Kidney epithelial cell (primary cell): ENCODE measurements at regions not wholly inside any gene's neighbourhood (a gene's known extent, or its start where the extent isn't known, plus 50 kb on each side); places are given as distances from the start of the nearest gene placed in this dataset.

Source experiments
- DNase-seq: peaks from one replicate; pipeline ENCODE4 v3.0.0-alpha.2; 2010; ENCODE audit warnings: low read depth
- H3K27me3 ChIP-seq: 2 replicates; pipeline ENCODE4 v1.6.0; 2011; ENCODE audit warnings: low read length; ENCODE audit not compliant: control insufficient read depth, insufficient read depth
- H3K36me3 ChIP-seq: 2 replicates; pipeline ENCODE4 v1.5.1; 2011; ENCODE audit warnings: low read length; ENCODE audit not compliant: control insufficient read depth, insufficient read depth
- H3K4me3 ChIP-seq: 2 replicates; pipeline ENCODE4 v1.5.1; 2011; ENCODE audit warnings: low read depth, mild to moderate bottlenecking, control low read depth, low read length
- TF ChIP-seq, protein P1 (sequence below): IDR thresholded peaks from 2 replicates; pipeline ENCODE4 v1.5.1; 2011; ENCODE audit warnings: mild to moderate bottlenecking, moderate library complexity, low read length, control low read depth, inconsistent platforms; ENCODE audit not compliant: insufficient read depth, poor library complexity, severe bottlenecking

GRCh38 chr18:60746491-60746890, 373.9 kb upstream of the MC4R start:
- DNase-seq, result no peak
- no peak overlapping the region for H3K4me3 ChIP-seq
- no peaks in the 10 kb centered on the region for H3K27me3 ChIP-seq
- TF ChIP-seq, protein P1, sequence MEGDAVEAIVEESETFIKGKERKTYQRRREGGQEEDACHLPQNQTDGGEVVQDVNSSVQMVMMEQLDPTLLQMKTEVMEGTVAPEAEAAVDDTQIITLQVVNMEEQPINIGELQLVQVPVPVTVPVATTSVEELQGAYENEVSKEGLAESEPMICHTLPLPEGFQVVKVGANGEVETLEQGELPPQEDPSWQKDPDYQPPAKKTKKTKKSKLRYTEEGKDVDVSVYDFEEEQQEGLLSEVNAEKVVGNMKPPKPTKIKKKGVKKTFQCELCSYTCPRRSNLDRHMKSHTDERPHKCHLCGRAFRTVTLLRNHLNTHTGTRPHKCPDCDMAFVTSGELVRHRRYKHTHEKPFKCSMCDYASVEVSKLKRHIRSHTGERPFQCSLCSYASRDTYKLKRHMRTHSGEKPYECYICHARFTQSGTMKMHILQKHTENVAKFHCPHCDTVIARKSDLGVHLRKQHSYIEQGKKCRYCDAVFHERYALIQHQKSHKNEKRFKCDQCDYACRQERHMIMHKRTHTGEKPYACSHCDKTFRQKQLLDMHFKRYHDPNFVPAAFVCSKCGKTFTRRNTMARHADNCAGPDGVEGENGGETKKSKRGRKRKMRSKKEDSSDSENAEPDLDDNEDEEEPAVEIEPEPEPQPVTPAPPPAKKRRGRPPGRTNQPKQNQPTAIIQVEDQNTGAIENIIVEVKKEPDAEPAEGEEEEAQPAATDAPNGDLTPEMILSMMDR, result no peak
- no peaks in the 10 kb centered on the region for H3K36me3 ChIP-seq

DNA sequence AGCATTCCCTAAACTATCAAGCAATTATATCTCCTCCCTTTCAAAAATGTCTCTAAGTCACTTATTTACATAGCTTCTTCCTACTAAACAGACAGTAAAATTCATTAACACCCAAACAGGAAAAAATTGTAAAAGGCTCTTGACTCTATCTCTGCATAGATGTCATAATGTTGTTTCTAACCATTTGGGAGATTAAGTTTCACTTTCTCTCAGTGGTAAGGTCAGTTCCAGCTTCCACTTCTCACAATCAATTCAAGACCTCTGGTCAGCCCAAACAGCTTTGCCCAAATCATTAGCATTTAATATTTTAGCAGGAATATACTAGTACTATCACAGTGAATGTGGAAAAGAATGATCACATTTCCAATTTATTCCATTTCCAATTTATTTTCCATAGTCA, 374.3 kb upstream of the MC4R start:
- Histone ChIP-seq H3K27me3 (no peaks in the 10 kb centered on the region), H3K4me3 (no peak overlapping the region), H3K36me3 (no peaks in the 10 kb centered on the region)
- TF ChIP-seq, protein P1, result no peak
- DNase-seq, result no peak

DNA sequence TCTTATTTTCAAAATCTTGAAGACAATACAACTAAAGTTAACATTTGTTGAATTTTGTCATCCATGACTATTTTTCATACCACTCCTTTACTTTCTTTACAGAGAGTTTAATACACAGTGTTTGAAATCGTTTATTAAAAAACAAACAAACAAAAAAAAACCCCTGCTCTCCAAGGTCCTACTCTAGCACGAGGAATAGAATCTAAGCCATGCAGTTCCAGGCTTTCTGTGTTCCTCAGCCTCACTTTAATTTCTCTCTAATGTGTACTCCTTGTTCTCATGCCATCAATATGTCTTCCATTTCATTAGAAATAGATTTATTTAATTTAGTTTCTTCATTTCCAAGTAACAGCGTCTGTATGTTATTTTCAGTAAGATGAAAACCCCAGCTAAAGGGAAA, 381.2 kb upstream of the MC4R start:
- Histone ChIP-seq H3K27me3 (no peaks in the 10 kb centered on the region), H3K36me3 (no peaks in the 10 kb centered on the region), H3K4me3 (no peak overlapping the region)
- TF ChIP-seq, protein P1, result no peak
- DNase-seq, result no peak

- H3K4me3 ChIP-seq, result no peak overlapping the region
- no peaks in the 10 kb centered on the region for H3K36me3 ChIP-seq
- no peak for DNase-seq
- TF ChIP-seq, protein P1, result no peak
- H3K27me3 ChIP-seq, result no peaks in the 10 kb centered on the region
These were observed 381.9 kb upstream of the MC4R start for GRCh38 chr18:60754413-60755009.

DNA sequence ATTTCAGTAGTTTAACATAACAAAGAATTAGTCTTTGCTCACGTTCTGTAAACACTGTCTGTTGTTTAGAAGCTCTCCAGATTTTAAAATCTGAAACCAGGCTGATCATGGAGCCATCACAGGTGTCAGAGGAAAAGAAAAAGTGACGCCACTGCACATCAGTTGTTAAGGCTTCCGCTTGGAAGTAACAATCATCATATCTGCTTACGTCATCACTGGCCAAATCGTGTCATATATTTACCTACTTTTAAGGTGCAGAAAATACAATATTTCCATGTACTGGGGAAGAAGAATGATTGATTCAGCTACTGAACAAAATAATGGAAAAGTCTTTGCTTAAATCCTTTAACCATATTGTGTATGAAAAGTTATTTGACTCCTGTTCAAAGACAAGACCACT, 382.6 kb upstream of the MC4R start:
- TF ChIP-seq, protein P1, result no peak

DNA sequence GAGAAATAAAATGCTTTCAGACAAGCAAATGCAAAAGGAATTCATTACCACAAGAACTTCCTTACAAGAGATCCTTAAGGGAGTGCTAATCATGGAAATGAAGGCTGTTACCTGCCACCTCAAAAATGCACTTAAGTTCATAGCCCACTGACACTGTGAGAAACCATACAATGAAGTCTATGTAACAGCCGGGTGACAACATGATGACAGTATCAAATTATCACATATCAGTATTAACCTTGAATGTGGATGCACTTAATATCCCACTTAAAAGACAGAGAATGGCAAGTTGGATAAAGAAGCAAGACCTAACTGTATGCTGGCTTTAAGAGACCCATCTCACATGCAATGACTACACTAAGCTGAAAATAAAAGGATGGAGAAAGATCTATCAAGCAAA, 403.4 kb upstream of the MC4R start:
- TF ChIP-seq, protein P1, result no peak
- DNase-seq, result no peak
- no peaks in the 10 kb centered on the region for H3K36me3 ChIP-seq
- H3K4me3 ChIP-seq, result no peak overlapping the region
- no peaks in the 10 kb centered on the region for H3K27me3 ChIP-seq

More for the DNA sequence above, 382.6 kb upstream of the MC4R start:
- H3K36me3 ChIP-seq, result no peaks in the 10 kb centered on the region
- no peak overlapping the region for H3K4me3 ChIP-seq
- DNase-seq, result no peak
- no peaks in the 10 kb centered on the region for H3K27me3 ChIP-seq
